Astrocyte (in vitro differentiated cells and primary cell): ENCODE measurements at regions not wholly inside any gene's neighbourhood (a gene's known extent, or its start where the extent isn't known, plus 50 kb on each side); places are given as distances from the start of the nearest gene placed in this dataset.

ENCODE experiments used
- CTCF ChIP-seq: IDR thresholded peaks from 2 replicates; pipeline ENCODE4 v1.5.1; 2011; ENCODE audit warnings: low read depth, mild to moderate bottlenecking, inconsistent platforms, low read length, moderate library complexity; ENCODE audit not compliant: insufficient read depth
- EZH2 ChIP-seq: IDR thresholded peaks from 2 replicates; pipeline ENCODE4 v1.6.1; 2012; ENCODE audit warnings: mild to moderate bottlenecking, low read length, inconsistent platforms; ENCODE audit not compliant: insufficient read depth

- TF ChIP-seq CTCF, result no peak
- no peak for TF ChIP-seq EZH2
Measured at GRCh38 chr1:55363268-55363667, 148.1 kb upstream of the USP24 start.
